ENCODE measurements at regions not wholly inside any gene's neighbourhood (a gene's known extent, or its start where the extent isn't known, plus 50 kb on each side); places are given as distances from the start of the nearest gene placed in this dataset.

GRCh38 chr15:88331291-88331690, 74.8 kb upstream of the NTRK3 start:
- Histone ChIP-seq H3K23me2 (ENCODE audit: insufficient read length, low read depth, low read length, poor library complexity, severe bottlenecking) (no peaks in the 10 kb centered on the region), H2BK120ac (ENCODE audit: low read depth, low read length, poor library complexity, severe bottlenecking) (no peak overlapping the region), H3K79me2 (ENCODE audit: insufficient read depth, low read length) (no peaks in the 10 kb centered on the region), H3K4me2 (ENCODE audit: insufficient read depth, insufficient read length, low read length) (no peak overlapping the region), H2BK15ac (ENCODE audit: low read depth, low read length) (no peak overlapping the region), H4K8ac (replicated peaks; ENCODE audit: insufficient read length, low read depth, low read length) (no peak overlapping the region), H4K20me1 (ENCODE audit: control insufficient read depth, insufficient read depth, insufficient read length) (no peaks in the 10 kb centered on the region), H3K27ac (ENCODE audit: insufficient read length, low read depth, low read length) (no peak overlapping the region), H3K23ac (ENCODE audit: insufficient read length, low read depth, low read length) (no peak overlapping the region), H4K5ac (ENCODE audit: insufficient read length, low read depth, low read length) (no peak overlapping the region), H3K4ac (ENCODE audit: low read depth, low read length) (no peak overlapping the region), H3K56ac (ENCODE audit: insufficient read length, low read depth, low read length) (no peak overlapping the region), H2AFZ (ENCODE audit: low read length) (no peak overlapping the region), H2BK12ac (ENCODE audit: insufficient read length, low read depth, low read length) (no peak overlapping the region), H3K9me3 (ENCODE audit: control insufficient read depth, low read depth, low read length) (no peaks in the 10 kb centered on the region), H3K14ac (ENCODE audit: insufficient read depth, low read length) (no peak overlapping the region), H3K9ac (ENCODE audit: extremely low read depth, insufficient read length, low read length) (no peak overlapping the region), H3K4me1 (ENCODE audit: insufficient read depth, low read length) (no peaks in the 10 kb centered on the region), H3K18ac (ENCODE audit: insufficient read length, low read depth, low read length) (no peak overlapping the region), H3K79me1 (ENCODE audit: insufficient read depth, low read depth, low read length, poor library complexity, severe bottlenecking) (no peaks in the 10 kb centered on the region), H2AK5ac (ENCODE audit: insufficient read length, low read length) (no peak overlapping the region), H2BK5ac (ENCODE audit: insufficient read length, low read length) (no peak overlapping the region), H3T11ph (ENCODE audit: low read length) (no peak overlapping the region), H3K27me3 (ENCODE audit: insufficient read depth, low read length) (no peaks in the 10 kb centered on the region), H2BK20ac (ENCODE audit: low read depth, low read length, poor library complexity, severe bottlenecking) (no peak overlapping the region), H4K91ac (ENCODE audit: insufficient read length, low read depth, low read length) (no peak overlapping the region)
- TF ChIP-seq, protein P1, sequence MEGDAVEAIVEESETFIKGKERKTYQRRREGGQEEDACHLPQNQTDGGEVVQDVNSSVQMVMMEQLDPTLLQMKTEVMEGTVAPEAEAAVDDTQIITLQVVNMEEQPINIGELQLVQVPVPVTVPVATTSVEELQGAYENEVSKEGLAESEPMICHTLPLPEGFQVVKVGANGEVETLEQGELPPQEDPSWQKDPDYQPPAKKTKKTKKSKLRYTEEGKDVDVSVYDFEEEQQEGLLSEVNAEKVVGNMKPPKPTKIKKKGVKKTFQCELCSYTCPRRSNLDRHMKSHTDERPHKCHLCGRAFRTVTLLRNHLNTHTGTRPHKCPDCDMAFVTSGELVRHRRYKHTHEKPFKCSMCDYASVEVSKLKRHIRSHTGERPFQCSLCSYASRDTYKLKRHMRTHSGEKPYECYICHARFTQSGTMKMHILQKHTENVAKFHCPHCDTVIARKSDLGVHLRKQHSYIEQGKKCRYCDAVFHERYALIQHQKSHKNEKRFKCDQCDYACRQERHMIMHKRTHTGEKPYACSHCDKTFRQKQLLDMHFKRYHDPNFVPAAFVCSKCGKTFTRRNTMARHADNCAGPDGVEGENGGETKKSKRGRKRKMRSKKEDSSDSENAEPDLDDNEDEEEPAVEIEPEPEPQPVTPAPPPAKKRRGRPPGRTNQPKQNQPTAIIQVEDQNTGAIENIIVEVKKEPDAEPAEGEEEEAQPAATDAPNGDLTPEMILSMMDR (conservative IDR thresholded peaks at IDR 0.05) = peak; percentile 94
- no peaks in the 10 kb centered on the region for H3K4me1 Mint-ChIP-seq
- H3K4me3 Mint-ChIP-seq = no peak overlapping the region
- H3K9me3 Mint-ChIP-seq = no peaks in the 10 kb centered on the region
- H3K27ac Mint-ChIP-seq = no peak overlapping the region
- WGBS (ENCODE audit: extremely low coverage, insufficient read length, low lambda C conversion rate) = no CpG with 5 or more reads among the region's 8 CpGs
- peaks cover 20% of the 10 kb centered on the region for H3K27me3 Mint-ChIP-seq (ENCODE audit: low read depth)
- peak; percentile 91 for DNase-seq
- H3K36me3 Mint-ChIP-seq (ENCODE audit: insufficient read depth in 1 of 3, low read depth in 3 of 3) = no peaks in the 10 kb centered on the region

All from H9 (cell line).